ENCODE measurements at regions not wholly inside any gene's neighbourhood (a gene's known extent, or its start where the extent isn't known, plus 50 kb on each side); places are given as distances from the start of the nearest gene placed in this dataset.

GRCh38 chr1:214229736-214230135 is 51.2 kb upstream of the SMYD2 start:
- in situ Hi-C loops (cut with HindIII; ENCODE audit: low pct_unique_long_range_greater_than_20kb, low sequenced_read_pairs), result no loop called here
- DNase-seq (ENCODE audit: low read depth, low spot score), result peak; percentile 17
